Liver (tissue), 8 donors: ENCODE measurements at regions not wholly inside any gene's neighbourhood (a gene's known extent, or its start where the extent isn't known, plus 50 kb on each side); places are given as distances from the start of the nearest gene placed in this dataset.

Experiments
- DNase-seq: peaks from one replicate; pipeline ENCODE4 v3.0.0-alpha.2; 2017; ENCODE audit warnings: low spot score
- H3K27ac ChIP-seq, 2 donors: one replicate each; pipeline ENCODE4 v1.7.0; 2013; ENCODE audit warnings: inconsistent platforms in 2 of 2, low read length in 2 of 2, control low read depth in 1 of 2, low read depth in 1 of 2, mild to moderate bottlenecking in 1 of 2
- H3K27me3 ChIP-seq, 4 donors: one replicate each; pipeline versions ENCODE4 v1.6.1 to v1.7.0; 2013; ENCODE audit warnings: low read length in 3 of 4, inconsistent platforms in 1 of 4, mild to moderate bottlenecking in 1 of 4, moderate library complexity in 1 of 4; ENCODE audit not compliant: control insufficient read depth in 4 of 4, insufficient read depth in 4 of 4
- H3K36me3 ChIP-seq, 4 donors: one replicate each; pipeline versions ENCODE4 v1.6.1 to v1.7.0; 2013; ENCODE audit warnings: low read length in 3 of 4, mild to moderate bottlenecking in 3 of 4, low read depth in 1 of 4, moderate library complexity in 1 of 4; ENCODE audit not compliant: control insufficient read depth in 4 of 4, insufficient read depth in 3 of 4
- H3K4me1 ChIP-seq, 4 donors: one replicate each; pipeline versions ENCODE4 v1.6.1 to v1.7.0; 2013; ENCODE audit warnings: low read length in 3 of 4, mild to moderate bottlenecking in 3 of 4, moderate library complexity in 1 of 4; ENCODE audit not compliant: control insufficient read depth in 4 of 4, insufficient read depth in 4 of 4
- H3K4me3 ChIP-seq, 3 donors: one replicate each; pipeline versions ENCODE4 v1.6.1 to v1.7.0; 2013; ENCODE audit warnings: low read length in 3 of 3, control low read depth in 1 of 3, low read depth in 1 of 3, mild to moderate bottlenecking in 1 of 3
- H3K9ac ChIP-seq, 2 donors: one replicate each; pipeline ENCODE4 v1.7.0; 2013; ENCODE audit warnings: low read length in 2 of 2, mild to moderate bottlenecking in 2 of 2, moderate library complexity in 2 of 2, control low read depth in 1 of 2, low read depth in 1 of 2
- H3K9me3 ChIP-seq, 4 donors: one replicate each; pipeline versions ENCODE4 v1.6.1 to v1.7.0; 2013; ENCODE audit warnings: low read length in 3 of 4; ENCODE audit not compliant: control insufficient read depth in 4 of 4
- ATF3 ChIP-seq: IDR thresholded peaks from 2 replicates; pipeline ENCODE4 v1.6.1; 2016; ENCODE audit warnings: antibody characterized with exemption
- CTCF ChIP-seq: fragments of 150-350 bp; IDR thresholded peaks from 2 replicates; pipeline ENCODE4 v1.5.1; 2017; ENCODE audit warnings: improper control_type of control experiment, low read depth, low read length; ENCODE audit not compliant: missing input control
- EGR1 ChIP-seq, 2 donors: IDR thresholded peaks; 2 replicates each; pipeline ENCODE4 v1.6.1; 2016 to 2018; ENCODE audit warnings: antibody characterized with exemption in 2 of 2, low read depth in 2 of 2
- FOXA1 ChIP-seq: IDR thresholded peaks from 2 replicates; pipeline ENCODE4 v1.6.1; 2016; ENCODE audit warnings: antibody characterized with exemption
- FOXA2 ChIP-seq: IDR thresholded peaks from 2 replicates; pipeline ENCODE4 v1.6.1; 2016; ENCODE audit warnings: antibody characterized with exemption
- GABPA ChIP-seq, 2 donors: IDR thresholded peaks in 1 of 2; conservative IDR thresholded peaks in 1 of 2; 2 replicates each; pipeline ENCODE4 v1.6.1; 2016; ENCODE audit warnings: antibody characterized with exemption in 2 of 2, mild to moderate bottlenecking in 1 of 2, moderate library complexity in 1 of 2
- HNF4A ChIP-seq, 2 donors: conservative IDR thresholded peaks; 2 replicates each; pipeline ENCODE4 v1.6.1; 2016; ENCODE audit warnings: antibody characterized with exemption in 2 of 2, mild to moderate bottlenecking in 2 of 2
- HNF4G ChIP-seq: IDR thresholded peaks from 2 replicates; pipeline ENCODE4 v1.6.1; 2016; ENCODE audit warnings: antibody characterized with exemption
- JUND ChIP-seq, 2 donors: IDR thresholded peaks; 2 replicates each; pipeline ENCODE4 v1.6.1; 2016; ENCODE audit warnings: antibody characterized with exemption in 2 of 2
- NR2F2 ChIP-seq: IDR thresholded peaks from 2 replicates; pipeline ENCODE4 v1.6.1; 2016; ENCODE audit warnings: antibody characterized with exemption
- RAD21 ChIP-seq, 2 donors: IDR thresholded peaks; 2 replicates each; pipeline ENCODE4 v1.6.1; 2016; ENCODE audit warnings: antibody characterized with exemption in 2 of 2, mild to moderate bottlenecking in 2 of 2
- RXRA ChIP-seq, 2 donors: IDR thresholded peaks; 2 replicates each; pipeline ENCODE4 v1.6.1; 2017 to 2018; ENCODE audit warnings: antibody characterized with exemption in 2 of 2, mild to moderate bottlenecking in 1 of 2
- SP1 ChIP-seq: IDR thresholded peaks from 2 replicates; pipeline ENCODE4 v1.6.1; 2018; ENCODE audit warnings: antibody characterized with exemption, mild to moderate bottlenecking
- TAF1 ChIP-seq: conservative IDR thresholded peaks from 2 replicates; pipeline ENCODE4 v1.6.1; 2016; ENCODE audit warnings: antibody characterized with exemption, mild to moderate bottlenecking
- YY1 ChIP-seq: IDR thresholded peaks from 2 replicates; pipeline ENCODE4 v1.6.1; 2016; ENCODE audit warnings: antibody characterized with exemption, mild to moderate bottlenecking
- WGBS: extraction: QIAGEN DNeasy Blood & Tissue Kit; methylation state at CpG from one replicate; pipeline ENCODE4 v1.1.7; 2013; 5-methylcytosine and 5-hydroxymethylcytosine counted together
- TF ChIP-seq, protein P1 (sequence below): IDR thresholded peaks from 2 replicates; pipeline ENCODE4 v1.6.1; 2016; ENCODE audit warnings: antibody characterized with exemption, mild to moderate bottlenecking
- TF ChIP-seq, protein P2 (sequence below): IDR thresholded peaks from 2 replicates; pipeline ENCODE4 v1.6.1; 2016; ENCODE audit warnings: antibody characterized with exemption
- donor health status: healthy.
- donor health status: healthy.
- donor health status: healthy.
- donor health status: healthy.
- donor health status: healthy.

DNA sequence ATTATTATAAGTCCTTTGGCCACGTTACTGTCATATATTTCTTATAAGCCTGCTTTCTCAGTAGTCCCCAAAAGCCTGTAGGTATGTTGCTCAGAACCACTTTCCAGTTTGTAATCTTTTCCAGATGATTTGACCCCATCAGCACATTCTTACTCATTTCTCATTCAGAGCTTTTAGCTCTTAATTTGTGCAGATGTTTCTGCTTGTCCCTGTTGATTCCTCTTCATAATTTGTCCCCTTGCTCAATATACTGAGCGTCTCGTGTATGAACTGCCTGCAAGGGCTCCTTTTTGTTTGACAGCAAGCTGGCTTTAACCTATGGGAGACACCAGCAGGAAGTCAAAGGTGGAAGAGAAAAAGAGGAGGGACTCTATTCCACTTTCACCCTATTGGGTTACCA, 733.8 kb upstream of the GJE1 start:
- Histone ChIP-seq H3K4me1 (no peaks in the 10 kb centered on the region), H3K9me3 (no peaks in the 10 kb centered on the region), H3K4me3 (no peak overlapping the region), H3K27ac (no peak overlapping the region), H3K9ac (no peak overlapping the region), H3K36me3 (no peaks in the 10 kb centered on the region), H3K27me3 (no peaks in the 10 kb centered on the region)
- TF ChIP-seq NR2F2 (no peak), HNF4A (conservative IDR thresholded peaks at IDR 0.05) (peak in 1 of 2 donors; percentile 28), RXRA (IDR thresholded peaks at IDR 0.05) (no peak), EGR1 (IDR thresholded peaks at IDR 0.05; ENCODE audit: low read depth in 2 of 2) (no peak)
- 47% methylated on average over 3 of the region's 3 CpGs for WGBS
- no peak for DNase-seq

DNA sequence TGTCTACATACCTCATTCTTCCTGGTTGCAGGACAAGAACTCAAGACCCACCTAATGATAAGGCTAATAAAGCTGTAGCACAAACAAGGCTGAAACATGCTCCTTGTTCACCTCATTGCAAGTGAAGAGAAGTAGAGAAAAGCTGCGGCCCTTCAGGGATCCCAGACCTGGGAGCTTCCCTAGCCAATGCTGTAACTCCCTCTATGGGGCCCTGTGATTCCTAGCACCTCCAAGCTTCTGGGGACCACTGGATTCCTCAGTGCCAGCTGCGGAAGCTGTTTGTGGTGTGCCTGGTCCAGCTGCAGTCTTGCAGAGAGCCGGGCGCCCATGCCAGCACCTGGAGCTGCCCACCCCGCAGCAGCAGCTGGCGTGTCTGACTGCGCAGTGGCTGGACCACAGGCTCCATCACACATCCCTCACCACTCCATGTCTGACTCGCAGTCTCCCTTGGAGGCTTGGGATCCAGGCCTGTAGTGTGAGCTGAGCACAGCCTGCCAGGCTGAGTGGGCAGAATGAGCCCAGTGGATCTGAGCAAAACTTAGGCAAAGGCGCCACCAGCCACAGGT, 737.2 kb upstream of the GJE1 start:
- 96% methylated on average over 9 of the region's 9 CpGs for WGBS
- Histone ChIP-seq H3K9me3 (no peaks in the 10 kb centered on the region), H3K27ac (no peak overlapping the region), H3K9ac (no peak overlapping the region), H3K4me3 (no peak overlapping the region), H3K27me3 (no peaks in the 10 kb centered on the region), H3K4me1 (no peaks in the 10 kb centered on the region), H3K36me3 (no peaks in the 10 kb centered on the region)
- DNase-seq: no peak
- no peak for TF ChIP-seq RXRA (IDR thresholded peaks at IDR 0.05)
- no peak for TF ChIP-seq SP1
- no peak for TF ChIP-seq TAF1
- no peak for TF ChIP-seq EGR1 (IDR thresholded peaks at IDR 0.05; ENCODE audit: low read depth in 2 of 2)
- TF ChIP-seq CTCF: no peak
- TF ChIP-seq HNF4G: no peak
- TF ChIP-seq ATF3: no peak

- DNase-seq: no peak
- no peak overlapping the region for H3K9ac ChIP-seq
- H3K9me3 ChIP-seq: no peaks in the 10 kb centered on the region
- H3K27me3 ChIP-seq: no peaks in the 10 kb centered on the region
- H3K27ac ChIP-seq: no peak overlapping the region
- H3K36me3 ChIP-seq: no peaks in the 10 kb centered on the region
- 95% methylated on average over 13 of the region's 13 CpGs for WGBS
- no peak for TF ChIP-seq FOXA2
- TF ChIP-seq FOXA1: no peak
- TF ChIP-seq EGR1 (IDR thresholded peaks at IDR 0.05; ENCODE audit: low read depth in 2 of 2): no peak
- TF ChIP-seq, protein P1, sequence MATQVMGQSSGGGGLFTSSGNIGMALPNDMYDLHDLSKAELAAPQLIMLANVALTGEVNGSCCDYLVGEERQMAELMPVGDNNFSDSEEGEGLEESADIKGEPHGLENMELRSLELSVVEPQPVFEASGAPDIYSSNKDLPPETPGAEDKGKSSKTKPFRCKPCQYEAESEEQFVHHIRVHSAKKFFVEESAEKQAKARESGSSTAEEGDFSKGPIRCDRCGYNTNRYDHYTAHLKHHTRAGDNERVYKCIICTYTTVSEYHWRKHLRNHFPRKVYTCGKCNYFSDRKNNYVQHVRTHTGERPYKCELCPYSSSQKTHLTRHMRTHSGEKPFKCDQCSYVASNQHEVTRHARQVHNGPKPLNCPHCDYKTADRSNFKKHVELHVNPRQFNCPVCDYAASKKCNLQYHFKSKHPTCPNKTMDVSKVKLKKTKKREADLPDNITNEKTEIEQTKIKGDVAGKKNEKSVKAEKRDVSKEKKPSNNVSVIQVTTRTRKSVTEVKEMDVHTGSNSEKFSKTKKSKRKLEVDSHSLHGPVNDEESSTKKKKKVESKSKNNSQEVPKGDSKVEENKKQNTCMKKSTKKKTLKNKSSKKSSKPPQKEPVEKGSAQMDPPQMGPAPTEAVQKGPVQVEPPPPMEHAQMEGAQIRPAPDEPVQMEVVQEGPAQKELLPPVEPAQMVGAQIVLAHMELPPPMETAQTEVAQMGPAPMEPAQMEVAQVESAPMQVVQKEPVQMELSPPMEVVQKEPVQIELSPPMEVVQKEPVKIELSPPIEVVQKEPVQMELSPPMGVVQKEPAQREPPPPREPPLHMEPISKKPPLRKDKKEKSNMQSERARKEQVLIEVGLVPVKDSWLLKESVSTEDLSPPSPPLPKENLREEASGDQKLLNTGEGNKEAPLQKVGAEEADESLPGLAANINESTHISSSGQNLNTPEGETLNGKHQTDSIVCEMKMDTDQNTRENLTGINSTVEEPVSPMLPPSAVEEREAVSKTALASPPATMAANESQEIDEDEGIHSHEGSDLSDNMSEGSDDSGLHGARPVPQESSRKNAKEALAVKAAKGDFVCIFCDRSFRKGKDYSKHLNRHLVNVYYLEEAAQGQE: no peak
- no peak for TF ChIP-seq RAD21 (IDR thresholded peaks at IDR 0.05)
- TF ChIP-seq, protein P2, sequence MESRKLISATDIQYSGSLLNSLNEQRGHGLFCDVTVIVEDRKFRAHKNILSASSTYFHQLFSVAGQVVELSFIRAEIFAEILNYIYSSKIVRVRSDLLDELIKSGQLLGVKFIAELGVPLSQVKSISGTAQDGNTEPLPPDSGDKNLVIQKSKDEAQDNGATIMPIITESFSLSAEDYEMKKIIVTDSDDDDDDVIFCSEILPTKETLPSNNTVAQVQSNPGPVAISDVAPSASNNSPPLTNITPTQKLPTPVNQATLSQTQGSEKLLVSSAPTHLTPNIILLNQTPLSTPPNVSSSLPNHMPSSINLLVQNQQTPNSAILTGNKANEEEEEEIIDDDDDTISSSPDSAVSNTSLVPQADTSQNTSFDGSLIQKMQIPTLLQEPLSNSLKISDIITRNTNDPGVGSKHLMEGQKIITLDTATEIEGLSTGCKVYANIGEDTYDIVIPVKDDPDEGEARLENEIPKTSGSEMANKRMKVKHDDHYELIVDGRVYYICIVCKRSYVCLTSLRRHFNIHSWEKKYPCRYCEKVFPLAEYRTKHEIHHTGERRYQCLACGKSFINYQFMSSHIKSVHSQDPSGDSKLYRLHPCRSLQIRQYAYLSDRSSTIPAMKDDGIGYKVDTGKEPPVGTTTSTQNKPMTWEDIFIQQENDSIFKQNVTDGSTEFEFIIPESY: no peak
- no peak for TF ChIP-seq NR2F2
- TF ChIP-seq JUND (IDR thresholded peaks at IDR 0.05): no peak
- TF ChIP-seq RXRA (IDR thresholded peaks at IDR 0.05): no peak
- no peak for TF ChIP-seq HNF4A (conservative IDR thresholded peaks at IDR 0.05)
- TF ChIP-seq GABPA (IDR thresholded peaks at IDR 0.05 in 1 of 2, conservative IDR thresholded peaks at IDR 0.05 in 1 of 2): no peak
- no peak for TF ChIP-seq ATF3
- TF ChIP-seq TAF1: no peak
- no peak for TF ChIP-seq YY1
- no peaks in the 10 kb centered on the region for H3K4me1 ChIP-seq
- no peak overlapping the region for H3K4me3 ChIP-seq
Observed at GRCh38 chr6:141394565-141395051, 738.1 kb upstream of the GJE1 start.
